PC-9 (cell line): ENCODE measurements at regions not wholly inside any gene's neighbourhood (a gene's known extent, or its start where the extent isn't known, plus 50 kb on each side); places are given as distances from the start of the nearest gene placed in this dataset.
A peak's percentile ranks its signal among the peaks of the same experiment; 100 is the strongest.

Experiments used
- BruUV-seq: library from RNA; stranded (reverse); fragments of 400-500 nt; replicated peaks from 2 replicates; lab custom pipeline; 2021; lab: Mats Ljungman, UMichigan
- CTCF ChIA-PET: fragments of 300-600 bp; sonication (Branson Sonifier 250); formaldehyde crosslinking; loops from one replicate; lab custom pipeline; 2022; ENCODE audit warnings: antibody characterized with exemption; lab: Charles Lee
- POLR2A ChIA-PET: fragments of 300-600 bp; sonication (Branson Sonifier 250); formaldehyde crosslinking; loops from one replicate; lab custom pipeline; 2022; ENCODE audit warnings: antibody characterized with exemption; ENCODE audit not compliant: unreplicated experiment; lab: Charles Lee
- DNase-seq, 2 experiments: peaks; one replicate each; pipeline versions ENCODE4 v3.0.0 to v3.0.0-alpha.2; 2015 to 2022; ENCODE audit warnings: mixed read lengths in 1 of 2
- H2AFZ ChIP-seq: fragments of 200-600 bp; sonication (generic); 2 replicates; pipeline ENCODE4 v1.8.1; 2017; ENCODE audit warnings: antibody characterized with exemption
- H3F3A ChIP-seq: fragments of 200-600 bp; sonication (generic); 2 replicates; pipeline ENCODE4 v1.8.1; 2017; ENCODE audit warnings: antibody characterized with exemption, mild to moderate bottlenecking, low read depth; ENCODE audit not compliant: insufficient read depth
- H3K27ac ChIP-seq: fragments of 200-600 bp; sonication (generic); 2 replicates; pipeline ENCODE4 v1.6.1; 2016; ENCODE audit warnings: mixed run types
- H3K27me3 ChIP-seq: fragments of 200-600 bp; sonication (generic); 2 replicates; pipeline ENCODE4 v1.6.1; 2016; ENCODE audit warnings: low read depth, mixed run types; ENCODE audit not compliant: insufficient read depth
- H3K36me3 ChIP-seq: fragments of 200-600 bp; sonication (generic); 2 replicates; pipeline ENCODE4 v1.6.1; 2016; ENCODE audit warnings: low read depth, mixed run types
- H3K4me1 ChIP-seq: fragments of 200-600 bp; sonication (generic); replicated peaks from 2 replicates; pipeline ENCODE4 v1.6.1; 2016; ENCODE audit warnings: mixed run types; ENCODE audit not compliant: insufficient read depth
- H3K4me2 ChIP-seq: fragments of 200-600 bp; sonication (generic); 2 replicates; pipeline ENCODE4 v1.6.1; 2017; ENCODE audit warnings: mixed run types
- H3K4me3 ChIP-seq: fragments of 200-600 bp; sonication (generic); 2 replicates; pipeline ENCODE4 v1.6.1; 2016; ENCODE audit warnings: mixed run types
- H3K79me2 ChIP-seq: fragments of 200-600 bp; sonication (generic); 2 replicates; pipeline ENCODE4 v1.6.1; 2017; ENCODE audit warnings: low read depth, mixed run types
- H3K9me2 ChIP-seq: fragments of 200-600 bp; sonication (generic); 2 replicates; pipeline ENCODE4 v1.8.1; 2017; ENCODE audit warnings: mild to moderate bottlenecking; ENCODE audit not compliant: insufficient read depth
- H3K9me3 ChIP-seq: fragments of 200-600 bp; sonication (generic); 2 replicates; pipeline ENCODE4 v1.8.1; 2016; ENCODE audit warnings: low read depth; ENCODE audit not compliant: insufficient read depth
- H4K20me1 ChIP-seq: fragments of 200-600 bp; sonication (generic); 2 replicates; pipeline ENCODE4 v1.8.1; 2017; ENCODE audit not compliant: insufficient read depth
- EZH2 ChIP-seq: fragments of 200-600 bp; sonication (generic); IDR thresholded peaks from 2 replicates; pipeline ENCODE4 v1.8.0; 2017; ENCODE audit warnings: antibody characterized with exemption, low read depth
- intact Hi-C: fragments of 100-400 bp; cut with micrococcal nuclease; formaldehyde crosslinking; loops from one replicate; pipeline ENCODE4 v1.10.0; 2022; ENCODE audit not compliant: unreplicated experiment
- TF ChIP-seq, protein P1 (sequence below): fragments of 200-600 bp; sonication (generic); conservative IDR thresholded peaks from 2 replicates; pipeline ENCODE4 v1.6.1; 2017; ENCODE audit warnings: mixed run types, antibody characterized with exemption, mild to moderate bottlenecking, moderate library complexity

DNA sequence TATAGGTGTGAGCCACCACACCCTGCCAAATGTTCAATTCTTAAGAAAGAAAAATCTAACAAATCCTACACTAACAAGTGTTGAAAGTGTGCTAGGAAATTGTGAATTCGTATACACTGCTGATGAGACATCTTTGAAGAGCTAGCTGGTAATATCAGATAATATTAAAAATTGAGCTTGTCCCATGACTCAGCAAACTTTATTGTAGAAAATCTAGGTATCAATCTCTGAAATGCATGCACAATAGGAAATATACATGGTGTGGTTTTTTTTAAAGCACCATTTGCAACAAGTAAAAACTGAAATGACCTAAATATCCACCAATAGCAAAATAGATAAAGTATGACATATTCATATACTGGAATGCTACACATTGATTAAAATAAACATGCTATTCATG is 110.1 kb upstream of the NXT1 start:
- no peak overlapping the region for H2AFZ ChIP-seq
- H3K4me3 ChIP-seq = no peak overlapping the region
- H3K9me3 ChIP-seq = peaks cover 7% of the 10 kb centered on the region; the same call in 1 of the 2 replicates
- BruUV-seq = no TSS peak
- H3K4me1 ChIP-seq = no peaks in the 10 kb centered on the region
- H3K9me2 ChIP-seq = no peaks in the 10 kb centered on the region
- H3K27ac ChIP-seq = no peak overlapping the region
- no peaks in the 10 kb centered on the region for H3K27me3 ChIP-seq
- ChIA-PET CTCF (no interaction called here), POLR2A (no interaction called here)
- H3K79me2 ChIP-seq = no peaks in the 10 kb centered on the region
- H3K36me3 ChIP-seq = no peaks in the 10 kb centered on the region
- TF ChIP-seq EZH2 = no peak
- TF ChIP-seq, protein P1, sequence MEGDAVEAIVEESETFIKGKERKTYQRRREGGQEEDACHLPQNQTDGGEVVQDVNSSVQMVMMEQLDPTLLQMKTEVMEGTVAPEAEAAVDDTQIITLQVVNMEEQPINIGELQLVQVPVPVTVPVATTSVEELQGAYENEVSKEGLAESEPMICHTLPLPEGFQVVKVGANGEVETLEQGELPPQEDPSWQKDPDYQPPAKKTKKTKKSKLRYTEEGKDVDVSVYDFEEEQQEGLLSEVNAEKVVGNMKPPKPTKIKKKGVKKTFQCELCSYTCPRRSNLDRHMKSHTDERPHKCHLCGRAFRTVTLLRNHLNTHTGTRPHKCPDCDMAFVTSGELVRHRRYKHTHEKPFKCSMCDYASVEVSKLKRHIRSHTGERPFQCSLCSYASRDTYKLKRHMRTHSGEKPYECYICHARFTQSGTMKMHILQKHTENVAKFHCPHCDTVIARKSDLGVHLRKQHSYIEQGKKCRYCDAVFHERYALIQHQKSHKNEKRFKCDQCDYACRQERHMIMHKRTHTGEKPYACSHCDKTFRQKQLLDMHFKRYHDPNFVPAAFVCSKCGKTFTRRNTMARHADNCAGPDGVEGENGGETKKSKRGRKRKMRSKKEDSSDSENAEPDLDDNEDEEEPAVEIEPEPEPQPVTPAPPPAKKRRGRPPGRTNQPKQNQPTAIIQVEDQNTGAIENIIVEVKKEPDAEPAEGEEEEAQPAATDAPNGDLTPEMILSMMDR = no peak
- no peaks in the 10 kb centered on the region for H3F3A ChIP-seq
- intact Hi-C loops = no loop called here
- no peaks in the 10 kb centered on the region for H4K20me1 ChIP-seq
- no peak overlapping the region for H3K4me2 ChIP-seq
- DNase-seq = no peak

DNA sequence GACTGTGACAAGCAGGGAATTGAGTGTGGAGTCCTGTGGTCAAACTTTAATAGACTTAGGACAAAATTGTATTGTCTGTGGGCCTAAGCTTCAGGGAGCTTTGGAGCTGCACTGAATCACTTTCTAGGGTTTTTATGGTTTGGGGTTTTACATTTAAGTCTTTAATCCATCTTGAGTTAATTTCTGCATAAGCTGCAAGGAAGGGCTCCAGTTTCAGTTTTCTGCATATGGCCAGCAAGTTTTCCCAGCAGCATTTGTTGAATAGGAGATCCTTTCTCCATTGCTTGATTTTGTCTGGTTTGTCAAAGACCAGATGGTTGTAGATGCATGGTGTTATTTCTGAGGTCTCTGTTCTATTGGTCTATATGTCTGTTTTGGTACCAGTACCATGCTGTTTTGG is 113.4 kb upstream of the NXT1 start:
- Histone ChIP-seq H3K4me1 (no peaks in the 10 kb centered on the region), H3K36me3 (no peaks in the 10 kb centered on the region), H3K9me2 (no peaks in the 10 kb centered on the region), H3K27ac (no peak overlapping the region), H3K27me3 (no peaks in the 10 kb centered on the region), H3K79me2 (no peaks in the 10 kb centered on the region), H4K20me1 (no peaks in the 10 kb centered on the region), H2AFZ (no peak overlapping the region), H3K4me3 (no peak overlapping the region), H3F3A (peaks cover 6% of the 10 kb centered on the region; the same call in 1 of the 2 replicates), H3K9me3 (peaks cover 25% of the 10 kb centered on the region; the same call in 1 of the 2 replicates), H3K4me2 (no peak overlapping the region)
- no peak for DNase-seq
- ChIA-PET POLR2A (interaction anchor here (0.5 kb wide), 1 partner anchor 478 kb away, joined by 5 read pairs; no protein-coding TSS in a partner anchor), CTCF (no interaction called here)
- TF ChIP-seq, protein P1 = no peak
- intact Hi-C loops = loop anchor here (5.0 kb wide), 2 partner anchors 185 to 545 kb away; no protein-coding TSS in a partner anchor
- no TSS peak for BruUV-seq

DNA sequence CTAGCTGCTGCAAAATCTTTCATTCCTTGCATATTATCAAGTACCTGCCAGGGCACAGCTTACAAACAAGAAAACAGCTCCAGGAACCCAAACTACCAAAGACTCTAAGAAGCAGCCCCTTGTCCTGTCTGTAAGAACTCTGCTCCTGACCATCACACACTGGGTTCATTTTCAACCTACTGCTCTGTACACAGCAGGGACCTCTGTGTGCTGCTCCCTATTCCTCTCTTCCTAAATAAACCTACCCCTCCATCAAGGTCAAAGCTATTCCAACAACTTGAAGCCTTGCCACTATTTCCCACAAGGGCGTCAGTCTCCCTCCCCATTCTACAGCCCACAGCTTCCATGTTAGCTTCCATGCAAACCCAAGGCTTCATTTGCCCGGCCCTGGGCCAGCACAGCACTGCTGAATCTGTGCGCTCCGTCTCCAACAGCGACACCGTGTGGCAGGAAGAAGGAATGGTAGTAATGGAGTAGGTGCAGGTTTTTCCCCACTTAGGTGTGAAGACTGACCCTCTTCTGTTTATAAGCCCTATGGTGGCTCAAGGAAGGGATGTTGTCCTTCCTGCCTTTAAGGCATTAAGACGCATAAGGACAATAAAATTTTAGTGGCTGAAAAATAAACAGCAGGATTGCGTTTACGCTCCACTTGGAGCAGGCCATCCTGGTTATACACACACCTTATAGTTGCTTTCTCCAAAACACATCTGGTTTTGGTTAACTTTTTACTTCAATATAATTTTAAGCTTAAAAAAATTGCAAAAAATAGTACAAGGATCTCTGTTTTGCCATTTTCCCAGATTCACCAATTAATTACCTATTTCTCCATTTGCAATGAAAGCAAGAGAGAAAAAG is 115.2 kb upstream of the NXT1 start:
- DNase-seq = peak; percentile 43 to 44
- Histone ChIP-seq H3K4me3 (no peak overlapping the region), H3K4me2 (no peak overlapping the region), H2AFZ (no peak overlapping the region), H3K79me2 (no peaks in the 10 kb centered on the region), H3K9me3 (peaks cover 28% of the 10 kb centered on the region; the same call in 1 of the 2 replicates), H4K20me1 (no peaks in the 10 kb centered on the region), H3K27me3 (no peaks in the 10 kb centered on the region), H3K9me2 (no peaks in the 10 kb centered on the region), H3K4me1 (peaks cover 16% of the 10 kb centered on the region), H3F3A (peaks cover 23% of the 10 kb centered on the region; the same call in 1 of the 2 replicates), H3K36me3 (no peaks in the 10 kb centered on the region), H3K27ac (no peak overlapping the region)
- CTCF ChIA-PET = interaction anchor here (0.7 kb wide), 1 partner anchor 544 kb away, joined by 4 read pairs; no protein-coding TSS in a partner anchor
- POLR2A ChIA-PET = no interaction called here
- no peak for TF ChIP-seq EZH2
- TF ChIP-seq, protein P1 = peak; percentile 88
- intact Hi-C loops = loop anchor here (5.0 kb wide), 2 partner anchors 183 to 543 kb away; no protein-coding TSS in a partner anchor
- BruUV-seq = no TSS peak
